Endodermal cell (in vitro differentiated cells): ENCODE measurements at regions not wholly inside any gene's neighbourhood (a gene's known extent, or its start where the extent isn't known, plus 50 kb on each side); places are given as distances from the start of the nearest gene placed in this dataset.

Experiments
- DNase-seq: peaks from one replicate; pipeline ENCODE4 v3.0.0-alpha.2; 2017
- H3K27ac ChIP-seq: 2 replicates; pipeline ENCODE4 v1.5.1; 2013; ENCODE audit warnings: mild to moderate bottlenecking, low read depth, low read length, moderate library complexity
- H3K27me3 ChIP-seq: 2 replicates; pipeline ENCODE4 v1.6.1; 2013; ENCODE audit warnings: mild to moderate bottlenecking, low read length, moderate library complexity; ENCODE audit not compliant: insufficient read depth, control insufficient read depth, poor library complexity, severe bottlenecking
- H3K36me3 ChIP-seq: 2 replicates; pipeline ENCODE4 v1.7.0; 2013; ENCODE audit warnings: mild to moderate bottlenecking, low read length, moderate library complexity; ENCODE audit not compliant: control insufficient read depth, insufficient read depth
- H3K4me1 ChIP-seq: one replicate; pipeline ENCODE4 v1.7.0; 2013; ENCODE audit warnings: low read length; ENCODE audit not compliant: control insufficient read depth, insufficient read depth
- H3K4me3 ChIP-seq: 2 replicates; pipeline ENCODE4 v1.5.1; 2013; ENCODE audit warnings: mild to moderate bottlenecking, low read length, moderate library complexity
- H3K9ac ChIP-seq: 2 replicates; pipeline ENCODE4 v1.6.1; 2013; ENCODE audit warnings: mild to moderate bottlenecking, low read length, moderate library complexity; ENCODE audit not compliant: poor library complexity, severe bottlenecking; ENCODE audit errors: extremely low read depth
- H3K9me3 ChIP-seq: 2 replicates; pipeline ENCODE4 v1.6.1; 2013; ENCODE audit warnings: mild to moderate bottlenecking, low read length, moderate library complexity; ENCODE audit not compliant: control insufficient read depth
- H3K27ac Mint-ChIP-seq: 2 replicates; pipeline ENCODE4 v1.8.0; 2020; ENCODE audit warnings: mixed read lengths
- H3K27me3 Mint-ChIP-seq: 2 replicates; pipeline ENCODE4 v1.8.0; 2021; ENCODE audit warnings: mild to moderate bottlenecking, mixed read lengths; ENCODE audit not compliant: insufficient read depth
- H3K36me3 Mint-ChIP-seq: 2 replicates; pipeline ENCODE4 v1.8.0; 2020; ENCODE audit warnings: low read depth, mixed read lengths
- H3K4me1 Mint-ChIP-seq: 2 replicates; pipeline ENCODE4 v1.8.0; 2020; ENCODE audit warnings: mixed read lengths
- H3K4me3 Mint-ChIP-seq: 2 replicates; pipeline ENCODE4 v1.8.0; 2020; ENCODE audit warnings: mild to moderate bottlenecking, moderate library complexity, mixed read lengths
- H3K9me3 Mint-ChIP-seq: 2 replicates; pipeline ENCODE4 v1.8.0; 2020; ENCODE audit warnings: mild to moderate bottlenecking, mixed read lengths
- WGBS, 2 experiments: methylation state at CpG; one replicate each; pipeline versions ENCODE4 v1.1.5 to v1.1.7; 2013; ENCODE audit warnings: missing lambda C conversion rate in 2 of 2, mixed read lengths in 1 of 2; ENCODE audit not compliant: insufficient coverage in 1 of 2, insufficient read length in 1 of 2; 5-methylcytosine and 5-hydroxymethylcytosine counted together
- TF ChIP-seq, protein P1 (sequence below): fragments of 200-600 bp; sonication (generic); conservative IDR thresholded peaks from 2 replicates; pipeline ENCODE4 v1.5.0; 2021; ENCODE audit warnings: antibody characterized with exemption, mild to moderate bottlenecking

DNA sequence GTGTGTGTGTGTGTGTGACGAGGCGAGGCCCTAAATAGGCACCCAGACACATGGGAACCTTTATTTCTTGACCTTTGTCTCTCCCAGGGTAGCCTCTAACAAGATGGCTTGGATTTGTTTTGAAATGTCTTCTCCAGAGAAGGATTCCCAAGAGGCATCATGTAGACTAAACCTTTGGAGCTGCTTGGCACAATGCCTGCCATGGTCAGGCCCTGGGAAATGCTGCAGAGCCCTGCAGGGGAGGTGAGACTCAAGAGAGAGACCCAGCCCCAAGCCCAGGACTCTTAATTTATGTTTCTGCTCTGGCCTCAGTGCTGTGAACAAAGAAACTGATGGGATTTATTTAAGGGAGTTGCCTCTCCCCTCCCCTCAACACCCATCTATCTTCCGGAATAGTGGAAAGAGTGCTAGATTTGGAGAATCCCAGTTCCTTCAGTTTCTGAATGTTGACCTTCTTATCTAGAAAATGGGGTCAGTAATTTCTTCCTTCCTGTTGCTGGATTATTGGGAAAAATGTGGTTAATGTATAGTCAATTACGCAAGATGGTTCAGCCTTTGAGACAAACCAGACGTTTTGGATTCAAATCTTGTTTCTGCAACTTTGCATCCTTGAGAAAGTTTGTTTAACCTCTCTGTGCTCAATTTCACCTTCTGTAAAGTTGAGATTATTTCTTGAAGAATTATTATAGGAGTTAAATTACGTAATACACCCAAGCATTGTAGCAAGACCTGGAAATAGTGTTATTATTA is 434.8 kb downstream of the MAFB start:
- H3K27ac Mint-ChIP-seq: no peak overlapping the region
- H3K4me3 Mint-ChIP-seq: no peak overlapping the region
- DNase-seq: no peak
- no peaks in the 10 kb centered on the region for H3K27me3 Mint-ChIP-seq
- no peaks in the 10 kb centered on the region for H3K4me1 ChIP-seq
- H3K27me3 ChIP-seq: no peaks in the 10 kb centered on the region
- peaks cover 8% of the 10 kb centered on the region for H3K9me3 Mint-ChIP-seq
- H3K9ac ChIP-seq: no peak overlapping the region
- 93 to 97% methylated on average over 2 to 4 of the region's 6 CpGs for WGBS, 2 experiments
- H3K4me3 ChIP-seq: no peak overlapping the region
- peaks cover 9% of the 10 kb centered on the region for H3K4me1 Mint-ChIP-seq
- TF ChIP-seq, protein P1, sequence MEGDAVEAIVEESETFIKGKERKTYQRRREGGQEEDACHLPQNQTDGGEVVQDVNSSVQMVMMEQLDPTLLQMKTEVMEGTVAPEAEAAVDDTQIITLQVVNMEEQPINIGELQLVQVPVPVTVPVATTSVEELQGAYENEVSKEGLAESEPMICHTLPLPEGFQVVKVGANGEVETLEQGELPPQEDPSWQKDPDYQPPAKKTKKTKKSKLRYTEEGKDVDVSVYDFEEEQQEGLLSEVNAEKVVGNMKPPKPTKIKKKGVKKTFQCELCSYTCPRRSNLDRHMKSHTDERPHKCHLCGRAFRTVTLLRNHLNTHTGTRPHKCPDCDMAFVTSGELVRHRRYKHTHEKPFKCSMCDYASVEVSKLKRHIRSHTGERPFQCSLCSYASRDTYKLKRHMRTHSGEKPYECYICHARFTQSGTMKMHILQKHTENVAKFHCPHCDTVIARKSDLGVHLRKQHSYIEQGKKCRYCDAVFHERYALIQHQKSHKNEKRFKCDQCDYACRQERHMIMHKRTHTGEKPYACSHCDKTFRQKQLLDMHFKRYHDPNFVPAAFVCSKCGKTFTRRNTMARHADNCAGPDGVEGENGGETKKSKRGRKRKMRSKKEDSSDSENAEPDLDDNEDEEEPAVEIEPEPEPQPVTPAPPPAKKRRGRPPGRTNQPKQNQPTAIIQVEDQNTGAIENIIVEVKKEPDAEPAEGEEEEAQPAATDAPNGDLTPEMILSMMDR: no peak
- no peaks in the 10 kb centered on the region for H3K36me3 ChIP-seq
- peaks cover 9% of the 10 kb centered on the region for H3K9me3 ChIP-seq
- peaks cover 13% of the 10 kb centered on the region for H3K36me3 Mint-ChIP-seq
- no peak overlapping the region for H3K27ac ChIP-seq

- Mint-ChIP-seq H3K4me3 (no peak overlapping the region), H3K36me3 (peaks cover 17% of the 10 kb centered on the region), H3K27ac (no peak overlapping the region), H3K9me3 (peaks cover 8% of the 10 kb centered on the region), H3K27me3 (no peaks in the 10 kb centered on the region), H3K4me1 (peaks cover 12% of the 10 kb centered on the region)
- TF ChIP-seq, protein P1: peak; percentile 80
- peak; percentile 88 for DNase-seq
- Histone ChIP-seq H3K4me3 (peak overlapping the region; percentile 23), H3K4me1 (no peaks in the 10 kb centered on the region), H3K27ac (no peak overlapping the region), H3K36me3 (no peaks in the 10 kb centered on the region), H3K27me3 (no peaks in the 10 kb centered on the region), H3K9ac (no peak overlapping the region), H3K9me3 (peaks cover 9% of the 10 kb centered on the region)
- 50 to 80% methylated on average over 3 to 9 of the region's 9 CpGs for WGBS, 2 experiments
Measured at GRCh38 chr20:40251284-40251932, 437.6 kb downstream of the MAFB start.

- Histone ChIP-seq H3K9ac (no peak overlapping the region), H3K27ac (no peak overlapping the region), H3K4me1 (no peaks in the 10 kb centered on the region), H3K36me3 (no peaks in the 10 kb centered on the region), H3K9me3 (peaks cover 9% of the 10 kb centered on the region), H3K27me3 (no peaks in the 10 kb centered on the region), H3K4me3 (no peak overlapping the region)
- Mint-ChIP-seq H3K27me3 (no peaks in the 10 kb centered on the region), H3K27ac (no peak overlapping the region), H3K36me3 (peaks cover 17% of the 10 kb centered on the region), H3K9me3 (peaks cover 8% of the 10 kb centered on the region), H3K4me1 (peaks cover 7% of the 10 kb centered on the region), H3K4me3 (no peak overlapping the region)
- 94 to 100% methylated on average over 2 to 3 of the region's 3 CpGs for WGBS, 2 experiments
- DNase-seq: no peak
- TF ChIP-seq, protein P1: no peak
Measured at GRCh38 chr20:40249805-40250204, 439.2 kb downstream of the MAFB start.
